Vagina (tissue), 2 donors: ENCODE measurements at regions not wholly inside any gene's neighbourhood (a gene's known extent, or its start where the extent isn't known, plus 50 kb on each side); places are given as distances from the start of the nearest gene placed in this dataset.

Experiments
- POLR2AphosphoS5 ChIP-seq, 2 donors: sonication (generic); formaldehyde crosslinking; IDR thresholded peaks; one replicate each; pipeline ENCODE4 v1.9.0; 2017; ENCODE audit warnings: antibody characterized with exemption in 2 of 2, mild to moderate bottlenecking in 2 of 2, low read depth in 1 of 2; ENCODE audit not compliant: insufficient read depth in 1 of 2
- TF ChIP-seq, protein P1 (sequence below), 3 experiments: fragments of 450-650 bp in 2 of 3; fragments of 200-600 bp in 1 of 3; sonication (generic) in 1 of 3; IDR thresholded peaks; one replicate each; pipeline ENCODE4 v1.5.1; 2017 to 2019; ENCODE audit warnings: antibody characterized with exemption in 3 of 3, mild to moderate bottlenecking in 2 of 3, moderate library complexity in 2 of 3

DNA sequence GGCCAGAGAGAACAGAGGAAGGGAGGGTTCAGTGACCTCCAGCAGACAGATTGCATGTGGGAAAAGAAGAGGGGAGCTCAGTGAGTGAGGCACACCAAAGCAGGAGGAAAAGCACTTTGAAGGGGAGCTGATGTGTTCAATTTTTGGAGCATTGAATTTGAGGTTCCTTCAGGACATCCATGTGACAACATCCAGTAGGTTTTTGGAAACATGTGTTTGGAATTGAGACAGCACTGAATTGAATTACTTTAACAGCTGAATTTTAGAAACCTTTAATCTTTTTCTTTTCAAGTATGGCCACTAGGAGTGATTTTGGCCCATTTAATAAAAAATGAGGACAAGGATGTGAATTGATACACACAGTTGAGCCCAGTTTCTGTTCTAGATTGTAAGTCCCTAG is 101.8 kb upstream of the SEC61G start:
- TF ChIP-seq, protein P1, sequence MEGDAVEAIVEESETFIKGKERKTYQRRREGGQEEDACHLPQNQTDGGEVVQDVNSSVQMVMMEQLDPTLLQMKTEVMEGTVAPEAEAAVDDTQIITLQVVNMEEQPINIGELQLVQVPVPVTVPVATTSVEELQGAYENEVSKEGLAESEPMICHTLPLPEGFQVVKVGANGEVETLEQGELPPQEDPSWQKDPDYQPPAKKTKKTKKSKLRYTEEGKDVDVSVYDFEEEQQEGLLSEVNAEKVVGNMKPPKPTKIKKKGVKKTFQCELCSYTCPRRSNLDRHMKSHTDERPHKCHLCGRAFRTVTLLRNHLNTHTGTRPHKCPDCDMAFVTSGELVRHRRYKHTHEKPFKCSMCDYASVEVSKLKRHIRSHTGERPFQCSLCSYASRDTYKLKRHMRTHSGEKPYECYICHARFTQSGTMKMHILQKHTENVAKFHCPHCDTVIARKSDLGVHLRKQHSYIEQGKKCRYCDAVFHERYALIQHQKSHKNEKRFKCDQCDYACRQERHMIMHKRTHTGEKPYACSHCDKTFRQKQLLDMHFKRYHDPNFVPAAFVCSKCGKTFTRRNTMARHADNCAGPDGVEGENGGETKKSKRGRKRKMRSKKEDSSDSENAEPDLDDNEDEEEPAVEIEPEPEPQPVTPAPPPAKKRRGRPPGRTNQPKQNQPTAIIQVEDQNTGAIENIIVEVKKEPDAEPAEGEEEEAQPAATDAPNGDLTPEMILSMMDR (IDR thresholded peaks at IDR 0.05), result no peak
- no peak for TF ChIP-seq POLR2AphosphoS5 (IDR thresholded peaks at IDR 0.05; ENCODE audit: insufficient read depth in 1 of 2, low read depth in 1 of 2)
